ENCODE measurements at regions not wholly inside any gene's neighbourhood (a gene's known extent, or its start where the extent isn't known, plus 50 kb on each side); places are given as distances from the start of the nearest gene placed in this dataset.

- no peak for DNase-seq (ENCODE audit: low read depth)
- no peak overlapping the region for H3K4me3 ChIP-seq (ENCODE audit: low read length)
- no peak for TF ChIP-seq CTCF (IDR thresholded peaks at IDR 0.05; ENCODE audit: insufficient read depth, low read depth, low read length, missing control alignments)
Observed at GRCh38 chr1:118504221-118504644, 319.2 kb upstream of the SPAG17 start.

GRCh38 chr1:118503752-118504151, 318.7 kb upstream of the SPAG17 start:
- TF ChIP-seq CTCF (IDR thresholded peaks at IDR 0.05; ENCODE audit: insufficient read depth, low read depth, low read length, missing control alignments), result no peak
- no peak for DNase-seq (ENCODE audit: low read depth)
- no peak overlapping the region for H3K4me3 ChIP-seq (ENCODE audit: low read length)

GRCh38 chr1:118494998-118495397, 310.0 kb upstream of the SPAG17 start:
- DNase-seq (ENCODE audit: low read depth), result no peak
- no peak for TF ChIP-seq CTCF (IDR thresholded peaks at IDR 0.05; ENCODE audit: insufficient read depth, low read depth, low read length, missing control alignments)
- no peak overlapping the region for H3K4me3 ChIP-seq (ENCODE audit: low read length)

- DNase-seq (ENCODE audit: low read depth), result no peak
- TF ChIP-seq CTCF (IDR thresholded peaks at IDR 0.05; ENCODE audit: insufficient read depth, low read depth, low read length, missing control alignments), result no peak
- no peak overlapping the region for H3K4me3 ChIP-seq (ENCODE audit: low read length)
Observed at GRCh38 chr1:118488787-118489186, 303.8 kb upstream of the SPAG17 start.

DNA sequence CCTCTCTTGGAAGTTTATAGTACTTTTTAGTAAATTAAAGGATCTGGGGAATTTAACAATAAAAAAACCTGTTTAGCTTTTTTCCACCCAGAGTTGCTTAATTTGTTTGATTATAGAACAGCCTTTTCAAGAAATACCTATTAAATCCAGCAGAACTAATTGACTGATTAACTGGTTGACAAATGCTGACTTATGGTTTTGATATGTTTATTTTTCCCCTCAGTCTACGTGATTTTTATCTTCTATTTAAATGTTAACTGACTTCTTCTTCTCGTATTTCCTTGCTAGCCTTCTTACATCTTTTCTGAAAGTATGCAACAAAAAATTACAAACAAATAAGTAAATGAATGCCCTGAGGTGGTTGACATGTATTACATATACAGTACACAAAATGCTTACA, 302.9 kb upstream of the SPAG17 start:
- peak; percentile 29 for DNase-seq (ENCODE audit: low read depth)
- no peak overlapping the region for H3K4me3 ChIP-seq (ENCODE audit: low read length)
- TF ChIP-seq CTCF (IDR thresholded peaks at IDR 0.05; ENCODE audit: insufficient read depth, low read depth, low read length, missing control alignments), result no peak

- peak; percentile 24 for DNase-seq (ENCODE audit: low read depth)
- no peak for TF ChIP-seq CTCF (IDR thresholded peaks at IDR 0.05; ENCODE audit: insufficient read depth, low read depth, low read length, missing control alignments)
- no peak overlapping the region for H3K4me3 ChIP-seq (ENCODE audit: low read length)
Observed at GRCh38 chr1:118487091-118487490, 302.1 kb upstream of the SPAG17 start.

- no peak for TF ChIP-seq CTCF (IDR thresholded peaks at IDR 0.05; ENCODE audit: insufficient read depth, low read depth, low read length, missing control alignments)
- H3K4me3 ChIP-seq (ENCODE audit: low read length), result no peak overlapping the region
- peak; percentile 36 for DNase-seq (ENCODE audit: low read depth)
Observed at GRCh38 chr1:118486199-118486598, 301.2 kb upstream of the SPAG17 start.
